CD14-positive monocyte (primary cell): ENCODE measurements at regions not wholly inside any gene's neighbourhood (a gene's known extent, or its start where the extent isn't known, plus 50 kb on each side); places are given as distances from the start of the nearest gene placed in this dataset.

ENCODE experiments used
- DNase-seq, 3 donors: peaks; one replicate each; pipeline ENCODE4 v3.0.0-alpha.2; 2011 to 2022
- H2AFZ ChIP-seq: 2 replicates; pipeline ENCODE4 v1.6.0; 2012; ENCODE audit warnings: mild to moderate bottlenecking, low read depth, low read length, inconsistent platforms; ENCODE audit not compliant: insufficient read depth, poor library complexity, severe bottlenecking
- H3K27ac ChIP-seq, 2 donors: 1 replicate in 1 of 2; 2 replicates in 1 of 2; pipeline ENCODE4 v1.5.1; 2012 to 2013; ENCODE audit warnings: low read length in 2 of 2, control low read depth in 1 of 2, inconsistent platforms in 1 of 2, low read depth in 1 of 2, mild to moderate bottlenecking in 1 of 2
- H3K27me3 ChIP-seq, 2 donors: one replicate each; pipeline versions ENCODE4 v1.6.0 to v1.6.1; 2011 to 2013; ENCODE audit warnings: low read length in 2 of 2; ENCODE audit not compliant: control insufficient read depth in 2 of 2, insufficient read depth in 2 of 2
- H3K36me3 ChIP-seq, 2 donors: replicated peaks in 1 of 2; 1 replicate in 1 of 2; 2 replicates in 1 of 2; pipeline versions ENCODE4 v1.5.1 to v1.6.1; 2012 to 2013; ENCODE audit warnings: low read length in 2 of 2, control low read depth in 1 of 2, inconsistent platforms in 1 of 2, mild to moderate bottlenecking in 1 of 2; ENCODE audit not compliant: insufficient read depth in 2 of 2, control insufficient read depth in 1 of 2
- H3K4me1 ChIP-seq, 2 donors: 1 replicate in 1 of 2; 2 replicates in 1 of 2; pipeline versions ENCODE4 v1.5.1 to v1.6.1; 2012 to 2013; ENCODE audit warnings: low read length in 2 of 2, control low read depth in 1 of 2, inconsistent platforms in 1 of 2, mild to moderate bottlenecking in 1 of 2, moderate library complexity in 1 of 2; ENCODE audit not compliant: insufficient read depth in 2 of 2, control insufficient read depth in 1 of 2
- H3K4me2 ChIP-seq: replicated peaks from 2 replicates; pipeline ENCODE3; 2012; ENCODE audit warnings: low read length, moderate library complexity, mild to moderate bottlenecking; ENCODE audit not compliant: poor library complexity, severe bottlenecking; ENCODE audit errors: extremely low read depth
- H3K4me3 ChIP-seq, 3 experiments: fragments of 200-600 bp in 1 of 3; sonication (generic) in 1 of 3; replicated peaks in 1 of 3; 1 replicate in 2 of 3; 2 replicates in 1 of 3; pipeline ENCODE4 v1.5.1; 2011 to 2013; ENCODE audit warnings: low read length in 3 of 3, mild to moderate bottlenecking in 3 of 3, control low read depth in 2 of 3, low read depth in 2 of 3, inconsistent platforms in 1 of 3, moderate library complexity in 1 of 3
- H3K79me2 ChIP-seq: 2 replicates; pipeline ENCODE4 v1.6.0; 2012; ENCODE audit warnings: mild to moderate bottlenecking, control low read depth, inconsistent platforms, low read length, moderate library complexity; ENCODE audit not compliant: insufficient read depth
- H3K9ac ChIP-seq: 2 replicates; pipeline ENCODE4 v1.6.0; 2017; ENCODE audit warnings: low read length, mild to moderate bottlenecking; ENCODE audit not compliant: insufficient read depth, poor library complexity, severe bottlenecking
- H3K9me3 ChIP-seq, 2 donors: replicated peaks in 1 of 2; 1 replicate in 1 of 2; 2 replicates in 1 of 2; pipeline versions ENCODE4 v1.5.1 to v1.6.1; 2012 to 2013; ENCODE audit warnings: low read length in 2 of 2, control low read depth in 1 of 2; ENCODE audit not compliant: control insufficient read depth in 1 of 2, insufficient read depth in 1 of 2
- H4K20me1 ChIP-seq: 2 replicates; pipeline ENCODE4 v1.6.0; 2012; ENCODE audit warnings: mild to moderate bottlenecking, low read length, control low read depth, moderate library complexity; ENCODE audit not compliant: insufficient read depth
- H3K27ac Mint-ChIP-seq, 7 donors: one replicate each; pipeline ENCODE4 v1.8.0; 2020; ENCODE audit warnings: mild to moderate bottlenecking in 7 of 7, mixed read lengths in 7 of 7, moderate library complexity in 6 of 7, inconsistent platforms in 2 of 7
- H3K27me3 Mint-ChIP-seq, 3 donors: one replicate each; pipeline ENCODE4 v1.8.0; 2021 to 2022; ENCODE audit warnings: low read depth in 3 of 3, mild to moderate bottlenecking in 3 of 3, mixed read lengths in 3 of 3, moderate library complexity in 3 of 3, inconsistent platforms in 1 of 3
- H3K36me3 Mint-ChIP-seq, 2 donors: one replicate each; pipeline ENCODE4 v1.8.0; 2020; ENCODE audit warnings: mixed read lengths in 2 of 2, inconsistent platforms in 1 of 2, mild to moderate bottlenecking in 1 of 2
- H3K4me1 Mint-ChIP-seq: one replicate; pipeline ENCODE4 v1.8.0; 2020; ENCODE audit warnings: mild to moderate bottlenecking, mixed read lengths
- H3K4me3 Mint-ChIP-seq, 2 donors: one replicate each; pipeline ENCODE4 v1.8.0; 2020; ENCODE audit warnings: mild to moderate bottlenecking in 2 of 2, mixed read lengths in 2 of 2, moderate library complexity in 1 of 2
- H3K9me3 Mint-ChIP-seq, 7 donors: one replicate each; pipeline ENCODE4 v1.8.0; 2020 to 2022; ENCODE audit warnings: mixed read lengths in 7 of 7, mild to moderate bottlenecking in 6 of 7, moderate library complexity in 6 of 7, inconsistent platforms in 2 of 7
- CTCF ChIP-seq: fragments of 200-600 bp; IDR thresholded peaks from one replicate; pipeline ENCODE4 v1.8.0; 2022; ENCODE audit warnings: antibody characterized with exemption, mild to moderate bottlenecking
- WGBS: methylation state at CpG from one replicate; pipeline ENCODE4 v1.1.5; 2013; ENCODE audit warnings: missing lambda C conversion rate; ENCODE audit not compliant: insufficient coverage; 5-methylcytosine and 5-hydroxymethylcytosine counted together
- intact Hi-C, 2 donors: fragments of 100-400 bp; cut with micrococcal nuclease; formaldehyde crosslinking; loops; one replicate each; pipeline versions ENCODE4 v1.15.0 to v1.15.1; 2023

GRCh38 chr14:24688030-24688658 is 54.2 kb upstream of the GZMB start:
- no peaks in the 10 kb centered on the region for H3K9me3 ChIP-seq
- H3K9ac ChIP-seq, result no peak overlapping the region
- DNase-seq, result no peak
- Mint-ChIP-seq H3K4me3 (no peak overlapping the region), H3K27ac (no peak overlapping the region), H3K4me1 (peaks cover 11% of the 10 kb centered on the region), H3K36me3 (no peaks in the 10 kb centered on the region), H3K27me3 (peaks cover 0 to 2% (median 0%) of the 10 kb centered on the region in 3 donors), H3K9me3 (no peaks in the 10 kb centered on the region)
- peaks cover 8% of the 10 kb centered on the region in 2 donors for H3K4me1 ChIP-seq
- H3K4me2 ChIP-seq, result no peak overlapping the region
- no peak overlapping the region for H3K4me3 ChIP-seq
- TF ChIP-seq CTCF, result no peak
- H3K27ac ChIP-seq, result no peak overlapping the region
- H3K79me2 ChIP-seq, result no peaks in the 10 kb centered on the region
- intact Hi-C loops, result no loop called here
- H4K20me1 ChIP-seq, result no peaks in the 10 kb centered on the region
- H3K36me3 ChIP-seq, result no peaks in the 10 kb centered on the region
- H3K27me3 ChIP-seq, result no peaks in the 10 kb centered on the region
- 78% methylated on average over 4 of the region's 6 CpGs for WGBS
- no peak overlapping the region for H2AFZ ChIP-seq
